ENCODE measurements at regions not wholly inside any gene's neighbourhood (a gene's known extent, or its start where the extent isn't known, plus 50 kb on each side); places are given as distances from the start of the nearest gene placed in this dataset.
"Not testable (repeated sequence)": the region's sequence is repeated elsewhere in the genome, so short reads cannot be mapped to it uniquely, and the experiment has no call there.

DNA sequence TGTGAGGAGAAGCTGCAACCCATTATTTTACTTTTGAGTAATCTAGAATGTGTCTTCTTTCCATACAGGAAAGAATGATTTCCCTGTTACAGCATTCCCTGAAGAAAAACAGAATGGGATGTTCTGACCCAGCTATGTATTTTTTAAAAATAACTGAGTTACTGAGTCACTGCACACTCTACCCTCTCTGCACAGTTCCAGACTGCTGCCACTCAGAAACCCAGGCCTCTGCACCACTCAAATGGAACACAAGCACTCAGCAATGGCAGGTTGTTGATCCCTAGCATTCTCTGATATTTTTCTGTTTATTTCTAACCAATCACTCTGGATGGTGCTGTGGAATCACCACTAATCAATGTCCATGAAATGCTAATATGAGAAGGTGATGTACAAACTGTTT lies 1300.0 kb upstream of the FAM98A start:
- DNase-seq: no peak

GRCh38 chr2:34892766-34893165 lies 1293.7 kb upstream of the FAM98A start:
- DNase-seq: no peak

DNA sequence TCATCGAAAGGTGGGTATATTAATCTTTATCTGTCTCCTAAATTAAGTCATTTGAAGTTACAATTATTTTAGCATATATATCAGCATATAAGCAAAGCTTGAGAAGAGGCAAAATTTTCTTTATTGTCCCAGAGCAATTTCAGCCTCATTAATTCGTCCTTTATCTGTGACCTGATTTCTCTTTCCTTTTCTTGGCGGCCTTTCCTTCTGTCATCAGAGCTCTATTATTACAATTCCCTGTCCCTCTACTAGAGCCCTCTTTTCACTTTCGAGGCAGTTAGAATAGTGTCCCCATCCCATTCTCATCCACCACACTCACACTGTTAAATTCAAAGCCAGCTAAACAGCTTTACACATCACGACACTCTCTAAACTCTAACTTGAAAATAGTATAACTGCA lies 1293.2 kb upstream of the FAM98A start:
- no peak for DNase-seq

GRCh38 chr2:34875091-34875745 lies 1276.1 kb upstream of the FAM98A start:
- no peak for DNase-seq

- DNase-seq: no peak
Observed at GRCh38 chr2:34853646-34854045, 1254.5 kb upstream of the FAM98A start.

GRCh38 chr2:34851804-34852203 lies 1252.7 kb upstream of the FAM98A start:
- no peak for DNase-seq

DNA sequence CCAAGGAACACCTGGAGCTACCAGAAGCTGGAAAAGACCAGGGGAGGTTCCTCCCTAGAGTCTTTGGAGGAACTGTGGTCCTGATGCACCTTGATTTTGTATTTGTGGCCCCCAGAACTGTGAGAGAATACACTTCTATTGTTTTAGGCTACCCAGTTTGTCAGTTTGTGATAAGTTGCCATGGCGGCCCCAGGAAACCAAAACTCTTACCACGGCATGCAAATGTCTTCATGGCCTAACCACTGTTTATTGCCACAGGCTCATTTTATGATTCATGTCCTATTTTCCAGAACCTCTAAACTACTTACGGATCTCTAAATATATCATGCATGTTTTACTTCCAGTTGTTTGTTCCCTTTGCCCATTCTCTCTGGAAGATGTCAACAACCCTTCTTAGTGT lies 1250.7 kb upstream of the FAM98A start:
- DNase-seq: no peak

DNA sequence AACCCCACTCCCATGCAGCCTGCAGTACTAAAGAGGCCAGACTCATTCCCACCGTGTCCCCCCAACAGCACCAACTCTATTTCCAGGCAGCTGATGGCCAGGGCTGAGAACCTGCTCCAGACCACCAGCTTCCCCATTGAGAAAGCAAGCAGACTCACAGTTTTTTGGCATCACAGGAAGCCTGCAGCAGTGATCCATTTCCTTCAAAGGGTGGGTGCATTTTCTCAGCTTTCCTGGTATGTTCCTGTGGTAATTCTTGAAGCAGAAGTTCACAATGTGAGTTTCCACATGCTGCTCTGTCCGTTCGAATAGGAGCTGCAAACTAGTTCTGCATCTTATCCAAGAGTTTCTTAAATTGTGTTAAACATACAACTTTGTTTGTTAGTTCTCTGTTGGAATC lies 1249.6 kb upstream of the FAM98A start:
- DNase-seq: no peak

DNA sequence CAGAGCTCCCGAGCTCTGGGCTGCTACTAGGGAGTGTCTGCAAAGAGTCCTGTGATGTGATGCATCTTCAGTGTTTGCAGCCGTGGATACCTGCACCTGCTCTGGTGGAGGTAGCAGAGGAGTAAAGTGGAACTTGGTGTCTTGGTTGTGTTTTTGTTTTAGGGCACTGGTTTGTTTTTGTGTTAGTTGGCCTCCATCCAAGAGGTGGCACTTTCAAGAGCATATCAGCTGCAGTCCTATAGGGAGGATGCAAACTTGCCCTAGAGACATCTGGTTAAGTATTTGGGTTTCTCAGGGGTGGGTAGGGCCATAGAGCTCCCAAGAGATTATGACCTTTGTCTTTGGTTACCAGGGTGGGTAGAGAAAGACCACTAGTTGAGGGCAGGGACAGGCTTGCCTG lies 1249.0 kb upstream of the FAM98A start:
- no peak for DNase-seq

DNA sequence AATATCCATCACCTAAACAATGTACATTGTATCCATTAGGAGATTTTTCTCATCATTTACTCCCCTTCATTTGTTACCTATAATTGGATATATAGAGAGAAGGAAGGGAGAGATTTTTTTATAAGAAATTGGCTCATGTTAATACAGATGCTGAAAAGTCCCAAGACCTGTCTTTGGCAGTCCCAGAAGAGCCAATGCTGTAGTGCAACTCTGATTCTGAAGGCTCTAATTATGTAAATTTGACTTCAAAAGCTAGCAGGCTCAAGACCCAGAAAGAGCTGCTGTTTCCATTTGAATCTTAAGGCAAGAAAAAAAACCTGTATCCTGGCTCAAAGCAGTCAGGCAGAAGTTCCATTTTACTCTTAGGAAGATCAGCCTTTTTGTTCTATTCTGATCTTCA lies 1245.5 kb upstream of the FAM98A start:
- DNase-seq: no peak

GRCh38 chr2:34838408-34838807 lies 1239.3 kb upstream of the FAM98A start:
- no peak for DNase-seq

- DNase-seq: no peak
Observed at GRCh38 chr2:34836361-34836760, 1237.3 kb upstream of the FAM98A start.

DNA sequence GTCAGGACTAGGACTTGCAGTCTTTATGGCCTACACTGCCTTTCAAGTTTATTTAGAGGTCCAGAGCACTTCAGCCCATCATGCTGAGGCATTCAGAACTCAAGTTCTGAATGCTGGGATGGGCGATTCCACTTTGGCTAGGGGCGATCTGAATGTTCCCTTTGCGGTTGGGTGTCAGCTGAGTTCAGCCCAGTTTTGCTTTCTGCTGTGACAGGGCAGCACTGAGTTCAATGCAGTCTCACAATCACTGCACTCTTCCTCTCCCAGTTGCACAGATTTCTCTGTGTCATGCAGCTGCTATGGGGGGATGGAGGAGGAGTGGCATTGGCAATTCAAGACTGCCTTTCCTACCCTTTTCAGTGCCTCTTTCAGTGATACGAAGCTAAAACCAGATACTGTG lies 1232.0 kb upstream of the FAM98A start:
- DNase-seq: no peak

GRCh38 chr2:34828481-34828880 lies 1229.4 kb upstream of the FAM98A start:
- no peak for DNase-seq

- no peak for DNase-seq
Observed at GRCh38 chr2:34827398-34827797, 1228.3 kb upstream of the FAM98A start.

GRCh38 chr2:34825686-34826085 lies 1226.6 kb upstream of the FAM98A start:
- DNase-seq: no peak

DNA sequence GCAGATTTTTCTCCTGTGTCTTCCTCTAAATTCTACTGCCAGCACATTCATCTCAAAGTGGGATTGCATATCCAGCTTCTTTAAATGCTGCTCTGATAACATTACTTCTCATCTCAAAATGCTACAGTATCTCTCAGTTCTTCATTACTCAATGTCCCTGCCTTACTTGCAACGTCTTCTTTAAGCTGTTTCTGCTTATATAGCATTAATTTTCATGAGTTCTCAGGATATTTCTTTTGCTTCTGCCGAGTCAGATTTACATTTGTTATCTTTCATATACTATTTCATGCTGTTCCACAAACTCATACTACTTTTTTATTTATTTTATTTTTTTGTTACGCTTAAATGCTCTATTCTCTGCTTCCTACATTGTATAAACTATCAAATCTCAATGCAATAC lies 1223.5 kb upstream of the FAM98A start:
- no peak for DNase-seq

GRCh38 chr2:34815052-34815741 lies 1216.1 kb upstream of the FAM98A start:
- DNase-seq: no peak

DNA sequence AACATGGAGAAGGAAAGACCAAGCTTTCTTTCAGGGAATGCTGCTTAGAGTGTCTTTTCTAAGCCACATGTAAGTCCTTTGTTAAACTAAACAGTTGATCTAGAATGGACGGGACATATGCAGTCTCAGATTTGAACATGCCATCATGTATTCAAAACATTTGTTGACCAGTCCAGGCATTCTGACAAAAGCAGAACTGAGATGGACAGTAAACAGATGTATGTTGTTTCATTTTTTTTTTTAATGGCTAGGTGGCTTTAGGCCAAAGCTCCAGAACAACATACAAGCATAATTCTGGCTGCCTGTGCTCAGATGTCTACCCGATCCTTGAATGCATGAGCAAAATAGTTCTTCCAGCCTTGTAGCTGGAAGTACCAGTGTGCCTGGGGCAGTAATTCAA lies 1211.4 kb upstream of the FAM98A start:
- DNase-seq: no peak

DNA sequence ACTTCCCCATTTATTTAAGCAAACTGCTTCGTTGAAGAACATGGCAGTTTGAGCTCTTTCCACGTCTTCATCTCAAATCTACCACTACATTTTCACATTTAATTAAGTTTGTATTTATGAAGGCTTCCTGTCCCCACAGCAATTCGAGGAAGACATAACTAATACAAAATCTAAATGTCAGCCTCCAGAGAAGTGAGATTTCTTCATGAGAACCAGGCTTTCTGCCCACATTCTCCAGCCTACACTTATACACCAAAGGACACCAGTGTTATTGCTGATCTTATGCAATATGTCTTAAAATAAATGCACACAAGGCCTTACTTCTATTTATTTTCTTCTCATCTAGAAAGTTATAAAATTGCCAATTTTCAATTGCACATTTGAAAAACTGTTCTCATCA lies 1209.3 kb upstream of the FAM98A start:
- DNase-seq: no peak

DNA sequence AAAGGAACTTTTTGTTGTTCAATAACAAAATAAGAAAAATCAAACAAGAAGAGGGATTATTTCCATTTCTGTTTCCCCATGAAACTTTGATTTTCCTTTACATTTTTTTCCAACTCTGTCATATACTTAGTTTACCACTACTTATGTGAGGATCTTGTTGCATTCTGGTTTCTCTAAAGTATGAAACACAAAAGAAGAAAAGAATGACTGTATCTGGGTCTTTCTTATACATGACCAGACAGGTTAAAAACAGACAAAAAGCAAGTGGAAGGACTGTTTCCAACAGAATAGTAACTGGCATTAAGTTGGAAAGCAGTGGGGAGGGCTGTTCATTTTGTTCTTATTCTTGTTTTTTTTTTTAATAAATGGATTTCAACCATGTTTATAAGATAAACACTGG lies 1207.8 kb upstream of the FAM98A start:
- DNase-seq: no peak

DNA sequence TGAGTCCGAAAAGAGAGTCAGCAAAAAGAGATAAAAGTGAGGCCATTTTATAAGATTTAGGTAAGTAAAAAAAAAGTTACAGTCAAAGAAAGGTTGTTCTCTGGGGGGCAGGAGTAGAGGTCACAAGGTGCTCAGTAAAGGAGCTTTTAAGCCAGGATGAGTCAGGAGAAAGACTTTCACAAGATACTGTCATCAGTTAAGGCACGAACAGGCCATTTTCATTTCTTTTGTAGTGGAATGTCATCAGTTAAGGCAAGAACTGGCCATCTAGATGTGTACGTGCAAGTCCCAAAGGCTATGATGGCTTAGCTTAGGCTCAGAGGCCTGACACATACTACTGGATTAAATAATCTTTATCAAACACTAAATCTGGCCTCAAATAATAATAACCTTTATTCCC lies 1207.3 kb upstream of the FAM98A start:
- DNase-seq: no peak

DNA sequence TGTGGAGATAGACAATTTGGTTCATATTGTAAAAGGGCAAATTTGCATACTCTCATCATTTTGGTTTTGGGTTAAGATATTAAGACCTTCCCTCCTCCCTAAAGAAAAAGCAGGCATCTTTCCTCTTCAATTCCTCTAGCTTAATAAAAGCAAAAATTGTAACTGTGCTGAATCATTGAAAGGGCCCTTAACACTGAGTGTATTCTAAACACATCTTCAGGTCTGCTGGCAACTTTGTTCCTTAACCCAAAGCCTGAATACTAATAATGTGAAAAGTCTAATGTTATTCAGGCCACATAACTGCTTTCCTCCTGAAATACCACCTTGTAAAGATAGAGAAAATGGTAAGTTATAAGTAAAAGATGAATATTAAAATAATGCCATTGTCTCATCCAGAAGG lies 1200.5 kb upstream of the FAM98A start:
- no peak for DNase-seq

GRCh38 chr2:34795586-34795985 lies 1196.5 kb upstream of the FAM98A start:
- not testable (repeated sequence) for DNase-seq

DNA sequence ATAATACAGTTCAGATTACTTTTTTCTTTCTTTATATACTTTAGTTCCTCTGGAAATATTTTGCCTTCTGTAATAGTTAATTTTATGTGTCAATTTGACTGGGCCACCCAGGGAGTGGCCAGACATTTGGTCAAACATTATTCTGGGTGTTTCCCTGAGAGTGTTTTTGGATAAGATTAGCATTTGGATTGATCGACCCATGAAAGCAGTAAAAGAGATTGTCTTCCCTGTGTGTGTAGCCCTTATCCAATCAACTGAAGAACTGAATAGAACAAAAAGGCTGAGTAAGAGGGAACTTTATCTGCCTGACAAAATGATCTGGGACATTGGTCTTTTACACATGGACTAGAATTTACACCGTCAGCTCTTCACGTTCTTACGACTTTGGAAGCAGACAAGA lies 1190.1 kb upstream of the FAM98A start:
- no peak for DNase-seq
